ENCODE measurements at regions not wholly inside any gene's neighbourhood (a gene's known extent, or its start where the extent isn't known, plus 50 kb on each side); places are given as distances from the start of the nearest gene placed in this dataset.

GRCh38 chr13:44241638-44242037 lies 132.0 kb upstream of the SERP2 start:
- TF ChIP-seq AHR (CRISPR knock-in tag; IDR thresholded peaks at IDR 0.05) (no peak), NCOR1 (IDR thresholded peaks at IDR 0.05; ENCODE audit: borderline replicate concordance, low read length) (no peak), ZKSCAN8 (CRISPR knock-in tag; IDR thresholded peaks at IDR 0.05; ENCODE audit: borderline replicate concordance) (no peak), NBN (conservative IDR thresholded peaks at IDR 0.05) (no peak), LBX2 (CRISPR knock-in tag; IDR thresholded peaks at IDR 0.05; ENCODE audit: borderline replicate concordance) (no peak), TARDBP (CRISPR knock-in tag; IDR thresholded peaks at IDR 0.05) (no peak), MLX (CRISPR knock-in tag; IDR thresholded peaks at IDR 0.05) (no peak), CEBPG (CRISPR knock-in tag; IDR thresholded peaks at IDR 0.05) (no peak), KDM3A (CRISPR knock-in tag; IDR thresholded peaks at IDR 0.05; ENCODE audit: low read depth) (no peak)
- Histone ChIP-seq H2AFZ (ENCODE audit: low read length) (no peak overlapping the region), H3K27ac (ENCODE audit: extremely low read length, insufficient read depth, low read length) (no peak overlapping the region), H3K4me1 (ENCODE audit: insufficient read depth, low read length) (no peaks in the 10 kb centered on the region), H3K79me2 (ENCODE audit: insufficient read depth, low read length) (no peaks in the 10 kb centered on the region), H3K9ac (ENCODE audit: insufficient read depth, low read depth, low read length) (no peak overlapping the region), H3K4me2 (ENCODE audit: low read depth, low read length) (no peak overlapping the region), H4K20me1 (ENCODE audit: insufficient read depth, low read length) (no peaks in the 10 kb centered on the region), H3K27me3 (ENCODE audit: control insufficient read depth in 1 of 2, insufficient read depth in 2 of 2, low read length in 2 of 2) (peaks cover 0 to 6% of the 10 kb centered on the region in 2 experiments; a peak in 1 of 5 replicates), H3K9me3 (ENCODE audit: low read length) (no peaks in the 10 kb centered on the region), H3K36me3 (replicated peaks in 1 of 2; ENCODE audit: control insufficient read depth in 1 of 2, insufficient read depth in 2 of 2, low read length in 2 of 2) (no peaks in the 10 kb centered on the region), H3K4me3 (replicated peaks in 1 of 3; ENCODE audit: insufficient read depth in 1 of 3, low read depth in 2 of 3, low read length in 3 of 3) (no peak overlapping the region)
- no peak for DNase-seq (ENCODE audit: low spot score)
- ChIA-PET POLR2A (interaction anchor here (1.1 kb wide), 1 partner anchor 195 kb away, joined by 3 read pairs; no protein-coding TSS in a partner anchor), CTCF (ENCODE audit: low intra/inter-chr PET ratio, low total read pairs) (no interaction called here)
- 7% methylated on average over 6 of the region's 6 CpGs for WGBS (ENCODE audit: low lambda C conversion rate)
- no peak for ATAC-seq
- in situ Hi-C loops (cut with HindIII; ENCODE audit: extremely low pct_ligation_motif_present, low pct_unique_long_range_greater_than_20kb): loop anchor here (5.0 kb wide), 1 partner anchor 196 kb away; no protein-coding TSS in a partner anchor
- BruUV-seq (replicated peaks): no TSS peak
- FAIRE-seq: no peak
- intact Hi-C loops (cut with micrococcal nuclease; ENCODE audit: unreplicated experiment): no loop called here

GRCh38 chr13:44242766-44243165 lies 130.9 kb upstream of the SERP2 start:
- Histone ChIP-seq H3K27ac (ENCODE audit: extremely low read length, insufficient read depth, low read length) (no peak overlapping the region), H3K4me1 (ENCODE audit: insufficient read depth, low read length) (no peaks in the 10 kb centered on the region), H3K79me2 (ENCODE audit: insufficient read depth, low read length) (no peaks in the 10 kb centered on the region), H4K20me1 (ENCODE audit: insufficient read depth, low read length) (no peaks in the 10 kb centered on the region), H3K9ac (ENCODE audit: insufficient read depth, low read depth, low read length) (no peak overlapping the region), H3K4me3 (replicated peaks in 1 of 3; ENCODE audit: insufficient read depth in 1 of 3, low read depth in 2 of 3, low read length in 3 of 3) (no peak overlapping the region), H2AFZ (ENCODE audit: low read length) (no peak overlapping the region), H3K4me2 (ENCODE audit: low read depth, low read length) (no peak overlapping the region), H3K36me3 (replicated peaks in 1 of 2; ENCODE audit: control insufficient read depth in 1 of 2, insufficient read depth in 2 of 2, low read length in 2 of 2) (no peaks in the 10 kb centered on the region), H3K27me3 (ENCODE audit: control insufficient read depth in 1 of 2, insufficient read depth in 2 of 2, low read length in 2 of 2) (peaks cover 0 to 6% of the 10 kb centered on the region in 2 experiments; a peak in 1 of 5 replicates), H3K9me3 (ENCODE audit: low read length) (no peaks in the 10 kb centered on the region)
- POLR2A ChIA-PET: interaction anchor here (1.4 kb wide), 1 partner anchor 194 kb away, joined by 6 read pairs; no protein-coding TSS in a partner anchor
- ATAC-seq (no peak; the same call in 2 of the 3 replicates), DNase-seq (ENCODE audit: low spot score) (no peak), FAIRE-seq (no peak)
- in situ Hi-C loops (cut with HindIII; ENCODE audit: extremely low pct_ligation_motif_present, low pct_unique_long_range_greater_than_20kb) (loop anchor here (5.0 kb wide), 1 partner anchor 195 kb away; no protein-coding TSS in a partner anchor), intact Hi-C loops (cut with micrococcal nuclease; ENCODE audit: unreplicated experiment) (loop anchor here (1.0 kb wide), 2 partner anchors 195 to 229 kb away; no protein-coding TSS in a partner anchor)
- BruUV-seq (replicated peaks): no TSS peak
- 86% methylated on average over 3 of the region's 3 CpGs for WGBS (ENCODE audit: low lambda C conversion rate)
- CTCF ChIA-PET (ENCODE audit: low intra/inter-chr PET ratio, low total read pairs): interaction anchor here (1.4 to 1.6 kb wide), 2 partner anchors 195 to 228 kb away, joined by 6 to 8 read pairs; no protein-coding TSS in a partner anchor
- no peak for TF ChIP-seq ZNF33A (CRISPR knock-in tag; IDR thresholded peaks at IDR 0.05; ENCODE audit: borderline replicate concordance)
- TF ChIP-seq RFXANK (CRISPR knock-in tag; IDR thresholded peaks at IDR 0.05): no peak
- no peak for TF ChIP-seq MED1 (CRISPR knock-in tag; IDR thresholded peaks at IDR 0.05)
- no peak for TF ChIP-seq ZNF414 (CRISPR knock-in tag; IDR thresholded peaks at IDR 0.05)
- TF ChIP-seq BRD4 (CRISPR knock-in tag; IDR thresholded peaks at IDR 0.05): no peak
- TF ChIP-seq AGO2 (optimal IDR thresholded peaks at IDR 0.05; ENCODE audit: low read depth, low read length): no peak
- no peak for TF ChIP-seq GABPB1 (CRISPR knock-in tag; IDR thresholded peaks at IDR 0.05)
- no peak for TF ChIP-seq PRMT3 (CRISPR knock-in tag; IDR thresholded peaks at IDR 0.05; ENCODE audit: borderline replicate concordance, low read depth)
- no peak for TF ChIP-seq TRAFD1 (CRISPR knock-in tag; IDR thresholded peaks at IDR 0.05; ENCODE audit: borderline replicate concordance)
